Esophagus squamous epithelium (tissue), 5 donors: ENCODE measurements at regions not wholly inside any gene's neighbourhood (a gene's known extent, or its start where the extent isn't known, plus 50 kb on each side); places are given as distances from the start of the nearest gene placed in this dataset.

Experiments
- DNase-seq: peaks from one replicate; lab custom pipeline; 2025; lab: John Stamatoyannopoulos, UW
- H3K27ac ChIP-seq, 4 donors: fragments of 200-600 bp; sonication (generic); one replicate each; pipeline ENCODE4 v1.5.1; 2016 to 2019; ENCODE audit warnings: mild to moderate bottlenecking in 1 of 4
- H3K27me3 ChIP-seq, 4 donors: fragments of 200-600 bp; sonication (generic); 1 replicate in 3 of 4; 2 replicates in 1 of 4; pipeline versions ENCODE4 v1.5.1 to v1.6.0; 2017 to 2021; ENCODE audit warnings: antibody characterized with exemption in 1 of 4
- H3K36me3 ChIP-seq, 3 donors: fragments of 200-600 bp; sonication (generic); one replicate each; pipeline ENCODE4 v1.5.1; 2016 to 2019
- H3K4me1 ChIP-seq, 3 donors: fragments of 200-600 bp; sonication (generic); one replicate each; pipeline ENCODE4 v1.5.1; 2017 to 2019
- H3K4me3 ChIP-seq, 4 donors: fragments of 200-600 bp; sonication (generic); 1 replicate in 3 of 4; 2 replicates in 1 of 4; pipeline ENCODE4 v1.5.1; 2016 to 2019; ENCODE audit warnings: mild to moderate bottlenecking in 2 of 4, moderate library complexity in 1 of 4
- H3K9me3 ChIP-seq, 3 donors: fragments of 200-600 bp; sonication (generic); one replicate each; pipeline ENCODE4 v1.5.1; 2016 to 2019
- POLR2A ChIP-seq, 4 donors: fragments of 450-650 bp; IDR thresholded peaks; one replicate each; pipeline ENCODE4 v1.6.1; 2017; ENCODE audit warnings: antibody characterized with exemption in 4 of 4, mild to moderate bottlenecking in 4 of 4, moderate library complexity in 3 of 4
- WGBS, 2 donors: methylation state at CpG; one replicate each; pipeline ENCODE4 v1.1.5; 2018; 5-methylcytosine and 5-hydroxymethylcytosine counted together
- intact Hi-C: fragments of 100-400 bp; cut with DNase I; formaldehyde crosslinking; loops from one replicate; pipeline ENCODE4 v1.15.0; 2022
- TF ChIP-seq, protein P1 (sequence below), 6 experiments: fragments of 450-650 bp in 4 of 6; fragments of 200-600 bp in 2 of 6; sonication (generic) in 2 of 6; IDR thresholded peaks; one replicate each; pipeline ENCODE4 v1.5.1; 2016 to 2019; ENCODE audit warnings: antibody characterized with exemption in 6 of 6, mild to moderate bottlenecking in 4 of 6, moderate library complexity in 4 of 6
- donor health status: DM: yes; HTN: yes; CAD: no.

DNA sequence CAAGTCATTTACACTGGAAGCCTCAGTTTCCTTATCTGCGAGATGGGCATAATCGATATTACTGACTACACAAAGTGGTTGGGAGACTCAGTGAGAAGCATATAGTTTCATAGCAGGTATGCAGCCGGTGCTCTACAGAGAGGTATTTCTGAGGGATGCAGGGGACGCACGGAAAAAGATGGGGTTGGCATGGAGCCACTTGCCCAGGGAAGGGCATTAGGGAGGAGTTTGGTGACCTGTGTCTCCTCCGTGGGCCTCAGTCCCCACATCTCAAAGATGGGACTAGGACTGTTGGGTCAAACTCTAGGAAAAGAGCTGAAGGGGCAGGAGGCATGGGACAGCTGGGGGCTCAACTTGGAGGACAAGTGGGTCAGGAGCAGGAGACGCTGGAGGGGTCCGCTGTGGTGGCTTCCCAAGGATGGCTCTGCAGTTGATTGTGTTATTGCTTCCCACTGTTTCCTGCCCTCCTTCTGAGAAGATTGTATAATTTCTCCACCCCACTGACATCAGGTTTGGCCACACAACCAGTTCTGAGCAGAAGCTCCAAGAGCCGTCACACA, 158.6 kb upstream of the ALDH1B1 start:
- Histone ChIP-seq H3K4me3 (no peak overlapping the region), H3K27ac (no peak overlapping the region), H3K36me3 (no peaks in the 10 kb centered on the region), H3K9me3 (no peaks in the 10 kb centered on the region), H3K4me1 (no peaks in the 10 kb centered on the region), H3K27me3 (peaks cover 0 to 3% (median 0%) of the 10 kb centered on the region in 4 donors)
- WGBS, 2 donors: 88 to 91% methylated on average over 8 to 9 of the region's 9 CpGs
- no peak for TF ChIP-seq POLR2A (IDR thresholded peaks at IDR 0.05)
- TF ChIP-seq, protein P1, sequence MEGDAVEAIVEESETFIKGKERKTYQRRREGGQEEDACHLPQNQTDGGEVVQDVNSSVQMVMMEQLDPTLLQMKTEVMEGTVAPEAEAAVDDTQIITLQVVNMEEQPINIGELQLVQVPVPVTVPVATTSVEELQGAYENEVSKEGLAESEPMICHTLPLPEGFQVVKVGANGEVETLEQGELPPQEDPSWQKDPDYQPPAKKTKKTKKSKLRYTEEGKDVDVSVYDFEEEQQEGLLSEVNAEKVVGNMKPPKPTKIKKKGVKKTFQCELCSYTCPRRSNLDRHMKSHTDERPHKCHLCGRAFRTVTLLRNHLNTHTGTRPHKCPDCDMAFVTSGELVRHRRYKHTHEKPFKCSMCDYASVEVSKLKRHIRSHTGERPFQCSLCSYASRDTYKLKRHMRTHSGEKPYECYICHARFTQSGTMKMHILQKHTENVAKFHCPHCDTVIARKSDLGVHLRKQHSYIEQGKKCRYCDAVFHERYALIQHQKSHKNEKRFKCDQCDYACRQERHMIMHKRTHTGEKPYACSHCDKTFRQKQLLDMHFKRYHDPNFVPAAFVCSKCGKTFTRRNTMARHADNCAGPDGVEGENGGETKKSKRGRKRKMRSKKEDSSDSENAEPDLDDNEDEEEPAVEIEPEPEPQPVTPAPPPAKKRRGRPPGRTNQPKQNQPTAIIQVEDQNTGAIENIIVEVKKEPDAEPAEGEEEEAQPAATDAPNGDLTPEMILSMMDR (IDR thresholded peaks at IDR 0.05): no peak
- intact Hi-C loops: no loop called here
- no peak for DNase-seq

DNA sequence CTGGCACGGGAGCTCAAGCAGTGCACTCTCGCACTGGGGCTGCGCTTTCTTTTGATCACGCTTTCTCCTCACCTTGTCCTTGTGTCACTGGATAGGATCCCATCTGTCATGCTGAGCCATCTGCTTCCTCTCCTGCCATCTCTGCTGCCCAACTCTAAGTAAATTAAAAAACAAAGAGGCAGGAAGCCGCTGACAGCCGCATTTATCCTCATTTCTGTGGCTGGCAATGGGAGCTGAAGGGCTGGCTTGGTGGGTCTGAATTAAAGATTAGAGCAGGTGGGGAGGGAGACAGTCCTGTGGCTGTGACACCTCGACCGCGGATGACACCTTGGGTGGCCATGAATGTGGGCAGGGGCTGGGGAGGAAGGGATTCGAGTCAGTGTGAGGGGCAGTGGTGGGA, 159.2 kb upstream of the ALDH1B1 start:
- intact Hi-C loops: no loop called here
- TF ChIP-seq, protein P1 (IDR thresholded peaks at IDR 0.05): no peak
- no peak for TF ChIP-seq POLR2A (IDR thresholded peaks at IDR 0.05)
- DNase-seq: no peak
- Histone ChIP-seq H3K4me3 (no peak overlapping the region), H3K4me1 (no peaks in the 10 kb centered on the region), H3K27ac (no peak overlapping the region), H3K36me3 (no peaks in the 10 kb centered on the region), H3K9me3 (no peaks in the 10 kb centered on the region), H3K27me3 (peaks cover 0 to 4% (median 0%) of the 10 kb centered on the region in 4 donors)
- 74 to 81% methylated on average over 8 to 9 of the region's 10 CpGs for WGBS, 2 donors

DNA sequence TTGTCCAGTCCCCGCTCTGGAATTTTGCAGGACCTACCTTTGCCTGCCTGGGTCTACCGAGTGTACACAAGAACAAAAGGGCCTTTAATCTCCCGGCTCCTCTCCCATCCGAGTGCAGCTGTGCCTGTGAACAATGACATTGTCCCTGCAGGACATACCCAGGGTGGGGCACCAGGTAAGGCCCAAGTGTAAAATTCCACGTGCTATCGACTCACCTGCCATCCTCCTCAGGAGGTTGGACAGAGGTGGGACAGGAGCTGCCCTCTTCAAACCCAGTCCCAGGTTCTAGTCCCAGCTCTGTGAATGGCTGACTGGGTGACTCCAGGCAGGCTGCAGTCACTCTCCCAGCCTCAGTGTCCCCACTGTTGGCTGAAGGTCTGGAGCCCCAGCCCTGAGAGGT, 159.6 kb upstream of the ALDH1B1 start:
- Histone ChIP-seq H3K27ac (no peak overlapping the region), H3K4me1 (peaks cover 0 to 2% (median 0%) of the 10 kb centered on the region in 3 donors), H3K36me3 (no peaks in the 10 kb centered on the region), H3K9me3 (no peaks in the 10 kb centered on the region), H3K4me3 (no peak overlapping the region), H3K27me3 (peaks cover 0 to 8% (median 0%) of the 10 kb centered on the region in 4 donors)
- TF ChIP-seq, protein P1 (IDR thresholded peaks at IDR 0.05): no peak
- TF ChIP-seq POLR2A (IDR thresholded peaks at IDR 0.05): no peak
- intact Hi-C loops: no loop called here
- WGBS, 2 donors: 44 to 74% methylated on average over 3 to 4 of the region's 6 CpGs
- no peak for DNase-seq

DNA sequence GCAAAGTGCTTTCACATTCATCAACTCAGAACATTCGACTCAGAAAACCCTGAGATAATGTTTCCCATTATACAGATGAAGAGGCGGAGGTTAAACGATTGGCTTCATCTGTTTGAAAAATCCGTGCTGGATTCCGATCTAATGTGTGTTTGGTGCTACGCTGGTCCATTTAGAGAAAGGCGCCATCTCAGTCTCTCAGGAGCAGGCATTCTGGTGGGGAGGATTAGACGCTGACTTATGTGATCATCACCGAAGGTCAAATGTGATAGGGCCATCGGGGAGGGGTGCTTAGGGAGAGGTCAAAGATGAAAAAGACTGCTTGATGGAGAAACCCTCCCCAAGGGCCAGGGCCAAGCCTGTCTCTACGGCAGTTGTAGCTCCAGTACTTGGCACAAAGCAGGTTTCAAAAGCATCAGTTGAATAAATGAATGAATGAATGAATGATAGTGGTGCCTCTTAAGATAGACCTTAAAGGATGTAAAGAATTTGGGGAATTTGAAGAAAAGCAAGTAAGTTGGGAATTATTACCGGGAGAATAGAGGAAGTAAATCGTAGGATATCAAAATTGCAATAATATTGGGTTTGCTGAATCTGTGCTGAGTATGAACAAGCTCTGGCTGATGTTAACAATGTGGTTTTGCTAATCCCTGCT, 160.6 kb upstream of the SHB start:
- H3K36me3 ChIP-seq: no peaks in the 10 kb centered on the region
- peaks cover 0 to 19% (median 15%) of the 10 kb centered on the region in 3 donors for H3K4me1 ChIP-seq
- peaks cover 0 to 22% (median 0%) of the 10 kb centered on the region in 4 donors for H3K27me3 ChIP-seq
- no peak overlapping the region for H3K4me3 ChIP-seq
- intact Hi-C loops: no loop called here
- H3K27ac ChIP-seq: no peak overlapping the region
- TF ChIP-seq, protein P1 (IDR thresholded peaks at IDR 0.05): no peak
- no peak for DNase-seq
- 82% methylated on average over 13 of the region's 13 CpGs for WGBS, 2 donors
- H3K9me3 ChIP-seq: no peaks in the 10 kb centered on the region

- Histone ChIP-seq H3K4me1 (peaks cover 0 to 19% (median 15%) of the 10 kb centered on the region in 3 donors), H3K27me3 (peaks cover 0 to 22% (median 0%) of the 10 kb centered on the region in 4 donors), H3K4me3 (no peak overlapping the region), H3K27ac (no peak overlapping the region), H3K9me3 (no peaks in the 10 kb centered on the region), H3K36me3 (no peaks in the 10 kb centered on the region)
- intact Hi-C loops: no loop called here
- 84 to 87% methylated on average over 4 to 5 of the region's 5 CpGs for WGBS, 2 donors
- no peak for TF ChIP-seq POLR2A (IDR thresholded peaks at IDR 0.05)
- TF ChIP-seq, protein P1 (IDR thresholded peaks at IDR 0.05): no peak
- no peak for DNase-seq
These were observed 160.1 kb upstream of the SHB start for GRCh38 chr9:38229104-38229500.
